ENCODE measurements at regions not wholly inside any gene's neighbourhood (a gene's known extent, or its start where the extent isn't known, plus 50 kb on each side); places are given as distances from the start of the nearest gene placed in this dataset.

GRCh38 chr14:87046960-87047359 is 946.0 kb downstream of the GALC start:
- in situ Hi-C loops (cut with HindIII; ENCODE audit: low sequenced_read_pairs): no loop called here
- no peak overlapping the region for H3K4me3 ChIP-seq (ENCODE audit: low read depth, low read length)
- TF ChIP-seq CTCF (IDR thresholded peaks at IDR 0.05; ENCODE audit: low read depth, low read length, missing control alignments): no peak
- DNase-seq (ENCODE audit: low read depth): no peak

GRCh38 chr14:87045956-87046355 is 947.0 kb downstream of the GALC start:
- no peak for DNase-seq (ENCODE audit: low read depth)
- in situ Hi-C loops (cut with HindIII; ENCODE audit: low sequenced_read_pairs): no loop called here
- no peak for TF ChIP-seq CTCF (IDR thresholded peaks at IDR 0.05; ENCODE audit: low read depth, low read length, missing control alignments)
- no peak overlapping the region for H3K4me3 ChIP-seq (ENCODE audit: low read depth, low read length)

GRCh38 chr14:87045246-87045645 is 947.7 kb downstream of the GALC start:
- TF ChIP-seq CTCF (IDR thresholded peaks at IDR 0.05; ENCODE audit: low read depth, low read length, missing control alignments): no peak
- DNase-seq (ENCODE audit: low read depth): no peak
- in situ Hi-C loops (cut with HindIII; ENCODE audit: low sequenced_read_pairs): no loop called here
- H3K4me3 ChIP-seq (ENCODE audit: low read depth, low read length): no peak overlapping the region

GRCh38 chr14:87044807-87045206 is 948.2 kb downstream of the GALC start:
- no peak overlapping the region for H3K4me3 ChIP-seq (ENCODE audit: low read depth, low read length)
- no peak for TF ChIP-seq CTCF (IDR thresholded peaks at IDR 0.05; ENCODE audit: low read depth, low read length, missing control alignments)
- DNase-seq (ENCODE audit: low read depth): no peak
- in situ Hi-C loops (cut with HindIII; ENCODE audit: low sequenced_read_pairs): no loop called here

- in situ Hi-C loops (cut with HindIII; ENCODE audit: low sequenced_read_pairs): no loop called here
- no peak overlapping the region for H3K4me3 ChIP-seq (ENCODE audit: low read depth, low read length)
- no peak for TF ChIP-seq CTCF (IDR thresholded peaks at IDR 0.05; ENCODE audit: low read depth, low read length, missing control alignments)
- DNase-seq (ENCODE audit: low read depth): no peak
These were observed 949.2 kb downstream of the GALC start for GRCh38 chr14:87043667-87044200.

- no peak for DNase-seq (ENCODE audit: low read depth)
- TF ChIP-seq CTCF (IDR thresholded peaks at IDR 0.05; ENCODE audit: low read depth, low read length, missing control alignments): no peak
- no peak overlapping the region for H3K4me3 ChIP-seq (ENCODE audit: low read depth, low read length)
- in situ Hi-C loops (cut with HindIII; ENCODE audit: low sequenced_read_pairs): no loop called here
These were observed 950.6 kb downstream of the GALC start for GRCh38 chr14:87042354-87042753.

Data from astrocyte of the cerebellum (primary cell).